H9 (cell line): ENCODE measurements at regions not wholly inside any gene's neighbourhood (a gene's known extent, or its start where the extent isn't known, plus 50 kb on each side); places are given as distances from the start of the nearest gene placed in this dataset.

Experiments used
- DNase-seq: peaks from one replicate; pipeline ENCODE4 v3.0.0-alpha.2; 2017
- H2AFZ ChIP-seq: one replicate; pipeline ENCODE4 v1.6.1; 2013; ENCODE audit warnings: mild to moderate bottlenecking, low read length, control low read depth, moderate library complexity
- H2AK5ac ChIP-seq: 2 replicates; pipeline ENCODE4 v1.6.1; 2013; ENCODE audit warnings: low read length, control low read depth, mixed read lengths; ENCODE audit not compliant: insufficient read length
- H2BK120ac ChIP-seq: one replicate; pipeline ENCODE4 v1.6.1; 2013; ENCODE audit warnings: low read depth, mild to moderate bottlenecking, low read length, control low read depth, inconsistent platforms; ENCODE audit not compliant: poor library complexity, severe bottlenecking
- H2BK12ac ChIP-seq: 2 replicates; pipeline ENCODE4 v1.6.1; 2013; ENCODE audit warnings: low read length, control low read depth, mixed read lengths, low read depth; ENCODE audit not compliant: insufficient read length
- H2BK15ac ChIP-seq: 2 replicates; pipeline ENCODE4 v1.6.1; 2013; ENCODE audit warnings: low read depth, low read length, control low read depth
- H2BK20ac ChIP-seq: one replicate; pipeline ENCODE4 v1.6.1; 2013; ENCODE audit warnings: low read depth, mild to moderate bottlenecking, low read length, control low read depth, inconsistent platforms; ENCODE audit not compliant: poor library complexity, severe bottlenecking
- H2BK5ac ChIP-seq: 2 replicates; pipeline ENCODE4 v1.6.1; 2013; ENCODE audit warnings: low read length, control low read depth, mixed read lengths; ENCODE audit not compliant: insufficient read length
- H3K14ac ChIP-seq: 2 replicates; pipeline ENCODE4 v1.6.1; 2013; ENCODE audit warnings: low read length, control low read depth; ENCODE audit not compliant: insufficient read depth
- H3K18ac ChIP-seq: 2 replicates; pipeline ENCODE4 v1.6.1; 2013; ENCODE audit warnings: low read depth, mild to moderate bottlenecking, mixed read lengths, low read length, control low read depth; ENCODE audit not compliant: insufficient read length
- H3K23ac ChIP-seq: 2 replicates; pipeline ENCODE4 v1.6.1; 2013; ENCODE audit warnings: low read length, control low read depth, mixed read lengths, low read depth; ENCODE audit not compliant: insufficient read length
- H3K23me2 ChIP-seq: 2 replicates; pipeline ENCODE4 v1.6.1; 2013; ENCODE audit warnings: low read depth, mild to moderate bottlenecking, mixed read lengths, low read length, control low read depth; ENCODE audit not compliant: insufficient read length, poor library complexity, severe bottlenecking
- H3K27ac ChIP-seq: 2 replicates; pipeline ENCODE4 v1.5.1; 2013; ENCODE audit warnings: low read length, control low read depth, mixed read lengths, low read depth; ENCODE audit not compliant: insufficient read length
- H3K27me3 ChIP-seq: 2 replicates; pipeline ENCODE4 v1.6.1; 2013; ENCODE audit warnings: low read length, control low read depth, inconsistent platforms; ENCODE audit not compliant: insufficient read depth
- H3K4ac ChIP-seq: 2 replicates; pipeline ENCODE4 v1.6.1; 2013; ENCODE audit warnings: low read depth, mild to moderate bottlenecking, control low read depth, inconsistent platforms, low read length, moderate library complexity
- H3K4me1 ChIP-seq: 2 replicates; pipeline ENCODE4 v1.6.1; 2013; ENCODE audit warnings: low read length, control low read depth, inconsistent platforms; ENCODE audit not compliant: insufficient read depth
- H3K4me2 ChIP-seq: 2 replicates; pipeline ENCODE4 v1.6.1; 2013; ENCODE audit warnings: low read length, control low read depth, mixed read lengths; ENCODE audit not compliant: insufficient read length, insufficient read depth
- H3K56ac ChIP-seq: 2 replicates; pipeline ENCODE4 v1.6.1; 2013; ENCODE audit warnings: low read depth, mild to moderate bottlenecking, mixed read lengths, low read length, control low read depth; ENCODE audit not compliant: insufficient read length
- H3K79me1 ChIP-seq: 2 replicates; pipeline ENCODE4 v1.6.1; 2013; ENCODE audit warnings: low read depth, mild to moderate bottlenecking, moderate library complexity, low read length, control low read depth, inconsistent platforms; ENCODE audit not compliant: insufficient read depth, poor library complexity, severe bottlenecking
- H3K79me2 ChIP-seq: 2 replicates; pipeline ENCODE4 v1.6.1; 2013; ENCODE audit warnings: low read length, control low read depth, inconsistent platforms; ENCODE audit not compliant: insufficient read depth
- H3K9ac ChIP-seq: 2 replicates; pipeline ENCODE4 v1.6.1; 2013; ENCODE audit warnings: low read length, control low read depth, mixed read lengths; ENCODE audit not compliant: insufficient read length; ENCODE audit errors: extremely low read depth
- H3K9me3 ChIP-seq: one replicate; pipeline ENCODE4 v1.6.1; 2013; ENCODE audit warnings: low read depth, low read length, inconsistent platforms; ENCODE audit not compliant: control insufficient read depth
- H3T11ph ChIP-seq: one replicate; pipeline ENCODE4 v1.6.1; 2013; ENCODE audit warnings: mild to moderate bottlenecking, low read length, control low read depth, inconsistent platforms
- H4K20me1 ChIP-seq: one replicate; pipeline ENCODE4 v1.6.1; 2013; ENCODE audit not compliant: control insufficient read depth, insufficient read length, insufficient read depth
- H4K5ac ChIP-seq: 2 replicates; pipeline ENCODE4 v1.6.1; 2013; ENCODE audit warnings: low read depth, mild to moderate bottlenecking, mixed read lengths, low read length, control low read depth; ENCODE audit not compliant: insufficient read length
- H4K8ac ChIP-seq: replicated peaks from 2 replicates; pipeline ENCODE4 v1.6.1; 2013; ENCODE audit warnings: low read length, control low read depth, mixed read lengths, low read depth; ENCODE audit not compliant: insufficient read length
- H4K91ac ChIP-seq: 2 replicates; pipeline ENCODE4 v1.6.1; 2013; ENCODE audit warnings: low read depth, mild to moderate bottlenecking, moderate library complexity, mixed read lengths, low read length, control low read depth; ENCODE audit not compliant: insufficient read length
- H3K27ac Mint-ChIP-seq, 3 experiments: 2 replicates in 2 of 3; 3 replicates in 1 of 3; pipeline ENCODE4 v1.8.0; 2020 to 2021; ENCODE audit warnings: mixed read lengths in 3 of 3, mild to moderate bottlenecking in 1 of 3, moderate library complexity in 1 of 3
- H3K27me3 Mint-ChIP-seq: 2 replicates; pipeline ENCODE4 v1.8.0; 2021; ENCODE audit warnings: low read depth, mild to moderate bottlenecking, moderate library complexity, mixed read lengths
- H3K36me3 Mint-ChIP-seq, 3 experiments: 2 replicates in 2 of 3; 3 replicates in 1 of 3; pipeline ENCODE4 v1.8.0; 2020 to 2021; ENCODE audit warnings: low read depth in 3 of 3, mixed read lengths in 3 of 3; ENCODE audit not compliant: insufficient read depth in 1 of 3
- H3K4me1 Mint-ChIP-seq, 2 experiments: 2 replicates each; pipeline ENCODE4 v1.8.0; 2020; ENCODE audit warnings: mixed read lengths in 2 of 2
- H3K4me3 Mint-ChIP-seq, 2 experiments: 2 replicates in 1 of 2; 3 replicates in 1 of 2; pipeline ENCODE4 v1.8.0; 2020 to 2021; ENCODE audit warnings: mild to moderate bottlenecking in 2 of 2, mixed read lengths in 2 of 2, moderate library complexity in 1 of 2
- H3K9me3 Mint-ChIP-seq, 2 experiments: 2 replicates in 1 of 2; 3 replicates in 1 of 2; pipeline ENCODE4 v1.8.0; 2020; ENCODE audit warnings: mild to moderate bottlenecking in 2 of 2, mixed read lengths in 2 of 2, moderate library complexity in 1 of 2
- WGBS: extraction: QIAGEN DNeasy Blood & Tissue Kit; methylation state at CpG from one replicate; pipeline ENCODE4 v1.1.7; 2013; ENCODE audit warnings: missing lambda C conversion rate, low lambda C conversion rate, mixed read lengths; ENCODE audit not compliant: insufficient read length; ENCODE audit errors: extremely low coverage; 5-methylcytosine and 5-hydroxymethylcytosine counted together
- TF ChIP-seq, protein P1 (sequence below): fragments of 200-600 bp; sonication (generic); conservative IDR thresholded peaks from 3 replicates; pipeline ENCODE4 v1.8.0; 2021; ENCODE audit warnings: antibody characterized with exemption, mild to moderate bottlenecking

DNA sequence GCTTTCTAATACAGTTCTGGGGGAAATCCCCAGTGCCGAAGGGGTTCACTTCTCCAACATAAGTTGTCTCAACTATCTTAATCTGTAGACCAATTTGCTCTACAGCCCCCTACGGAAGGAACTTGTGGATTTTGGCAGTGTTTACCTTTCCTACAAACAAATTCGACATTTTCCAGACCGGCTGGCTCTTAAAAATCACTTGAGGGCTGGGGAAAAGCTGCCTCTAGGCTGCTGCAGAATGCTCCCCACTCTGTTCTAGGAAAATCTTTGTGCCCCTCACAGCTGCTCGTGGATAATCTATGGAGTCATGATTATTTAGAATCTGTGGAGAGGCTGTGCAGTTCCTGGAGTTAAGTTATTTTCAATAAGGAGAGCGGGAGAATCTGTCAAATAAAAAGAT lies 474.6 kb upstream of the FZD8 start:
- no peak overlapping the region for H2BK120ac ChIP-seq
- H2AFZ ChIP-seq = no peak overlapping the region
- no peak overlapping the region for H2BK15ac ChIP-seq
- H3K27ac Mint-ChIP-seq = no peak overlapping the region; a peak in 1 of 7 replicates
- H3K23me2 ChIP-seq = no peaks in the 10 kb centered on the region
- no peak overlapping the region for H3K9ac ChIP-seq
- no peaks in the 10 kb centered on the region for H3K4me1 ChIP-seq
- no peak overlapping the region for H3T11ph ChIP-seq
- H3K27me3 ChIP-seq = no peaks in the 10 kb centered on the region
- no peak overlapping the region for H3K4ac ChIP-seq
- H4K8ac ChIP-seq = no peak overlapping the region
- WGBS = no CpG with 5 or more reads among the region's 6 CpGs
- no peak overlapping the region for H3K18ac ChIP-seq
- no peak overlapping the region for H2BK20ac ChIP-seq
- no peak overlapping the region for H2AK5ac ChIP-seq
- H3K56ac ChIP-seq = no peak overlapping the region
- no peaks in the 10 kb centered on the region for H3K9me3 Mint-ChIP-seq
- TF ChIP-seq, protein P1, sequence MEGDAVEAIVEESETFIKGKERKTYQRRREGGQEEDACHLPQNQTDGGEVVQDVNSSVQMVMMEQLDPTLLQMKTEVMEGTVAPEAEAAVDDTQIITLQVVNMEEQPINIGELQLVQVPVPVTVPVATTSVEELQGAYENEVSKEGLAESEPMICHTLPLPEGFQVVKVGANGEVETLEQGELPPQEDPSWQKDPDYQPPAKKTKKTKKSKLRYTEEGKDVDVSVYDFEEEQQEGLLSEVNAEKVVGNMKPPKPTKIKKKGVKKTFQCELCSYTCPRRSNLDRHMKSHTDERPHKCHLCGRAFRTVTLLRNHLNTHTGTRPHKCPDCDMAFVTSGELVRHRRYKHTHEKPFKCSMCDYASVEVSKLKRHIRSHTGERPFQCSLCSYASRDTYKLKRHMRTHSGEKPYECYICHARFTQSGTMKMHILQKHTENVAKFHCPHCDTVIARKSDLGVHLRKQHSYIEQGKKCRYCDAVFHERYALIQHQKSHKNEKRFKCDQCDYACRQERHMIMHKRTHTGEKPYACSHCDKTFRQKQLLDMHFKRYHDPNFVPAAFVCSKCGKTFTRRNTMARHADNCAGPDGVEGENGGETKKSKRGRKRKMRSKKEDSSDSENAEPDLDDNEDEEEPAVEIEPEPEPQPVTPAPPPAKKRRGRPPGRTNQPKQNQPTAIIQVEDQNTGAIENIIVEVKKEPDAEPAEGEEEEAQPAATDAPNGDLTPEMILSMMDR = no peak
- H3K23ac ChIP-seq = no peak overlapping the region
- H2BK5ac ChIP-seq = no peak overlapping the region
- H3K27ac ChIP-seq = no peak overlapping the region
- H4K20me1 ChIP-seq = no peaks in the 10 kb centered on the region
- peaks cover 0 to 14% of the 10 kb centered on the region in 2 experiments; a peak in 2 of 4 replicates for H3K4me1 Mint-ChIP-seq
- no peaks in the 10 kb centered on the region for H3K36me3 Mint-ChIP-seq
- no peak overlapping the region for H4K91ac ChIP-seq
- no peak overlapping the region for H4K5ac ChIP-seq
- DNase-seq = no peak
- H3K79me1 ChIP-seq = no peaks in the 10 kb centered on the region
- H3K4me3 Mint-ChIP-seq = no peak overlapping the region
- H3K4me2 ChIP-seq = no peak overlapping the region
- no peaks in the 10 kb centered on the region for H3K9me3 ChIP-seq
- H2BK12ac ChIP-seq = no peak overlapping the region
- no peaks in the 10 kb centered on the region for H3K79me2 ChIP-seq
- H3K27me3 Mint-ChIP-seq = no peaks in the 10 kb centered on the region
- H3K14ac ChIP-seq = no peak overlapping the region
